Activated B cell treated with CpG ODN at 0.5 μM for 24 hours (primary cell): ENCODE measurements at regions not wholly inside any gene's neighbourhood (a gene's known extent, or its start where the extent isn't known, plus 50 kb on each side); places are given as distances from the start of the nearest gene placed in this dataset.

Experiments used
- ATAC-seq: fragments of 200-7000 bp; cut with Tn5 transposase; one replicate; pipeline ENCODE4 v1.10.0; 2021; ENCODE audit warnings: low read depth, mild to moderate bottlenecking, moderate library complexity
- CTCF ChIA-PET: fragments of 350-600 bp; sonication (Branson Sonifier 250); formaldehyde crosslinking; loops from one replicate; lab custom pipeline; 2021; ENCODE audit warnings: antibody characterized with exemption; lab: Charles Lee
- POLR2A ChIA-PET: fragments of 350-600 bp; sonication (Branson Sonifier 250); formaldehyde crosslinking; loops from one replicate; lab custom pipeline; 2021; ENCODE audit warnings: antibody characterized with exemption; lab: Charles Lee
- DNase-seq: peaks from one replicate; pipeline ENCODE4 v3.0.0; 2022
- H3K27ac Mint-ChIP-seq: one replicate; pipeline ENCODE4 v1.8.0; 2020; ENCODE audit warnings: mixed read lengths
- H3K27me3 Mint-ChIP-seq: one replicate; pipeline ENCODE4 v1.8.0; 2021; ENCODE audit warnings: mixed read lengths
- H3K36me3 Mint-ChIP-seq: one replicate; pipeline ENCODE4 v1.8.0; 2021; ENCODE audit warnings: low read depth, mixed read lengths
- H3K4me1 Mint-ChIP-seq: one replicate; pipeline ENCODE4 v1.8.0; 2021; ENCODE audit warnings: mixed read lengths
- H3K4me3 Mint-ChIP-seq: one replicate; pipeline ENCODE4 v1.8.0; 2020; ENCODE audit warnings: mild to moderate bottlenecking, mixed read lengths
- H3K9me3 Mint-ChIP-seq: one replicate; pipeline ENCODE4 v1.8.0; 2020; ENCODE audit warnings: mixed read lengths
- CTCF ChIP-seq: fragments of 200-600 bp; IDR thresholded peaks from one replicate; pipeline ENCODE4 v1.8.0; 2022; ENCODE audit warnings: antibody characterized with exemption, mild to moderate bottlenecking
- intact Hi-C: fragments of 100-400 bp; cut with micrococcal nuclease; formaldehyde crosslinking; loops from one replicate; pipeline ENCODE4 v1.15.1; 2024

GRCh38 chr5:57939771-57940170, 457.2 kb upstream of the ACTBL2 start:
- Mint-ChIP-seq H3K27ac (no peak overlapping the region), H3K27me3 (no peaks in the 10 kb centered on the region), H3K4me1 (no peaks in the 10 kb centered on the region), H3K9me3 (no peaks in the 10 kb centered on the region), H3K4me3 (no peak overlapping the region), H3K36me3 (no peaks in the 10 kb centered on the region)
- ATAC-seq (no peak), DNase-seq (no peak)
- intact Hi-C loops = no loop called here
- ChIA-PET CTCF (no interaction called here), POLR2A (no interaction called here)
- TF ChIP-seq CTCF = no peak

- POLR2A ChIA-PET = no interaction called here
- Mint-ChIP-seq H3K27me3 (no peaks in the 10 kb centered on the region), H3K27ac (no peak overlapping the region), H3K36me3 (no peaks in the 10 kb centered on the region), H3K4me1 (no peaks in the 10 kb centered on the region), H3K9me3 (no peaks in the 10 kb centered on the region), H3K4me3 (no peak overlapping the region)
- no peak for TF ChIP-seq CTCF
- CTCF ChIA-PET = no interaction called here
- DNase-seq (no peak), ATAC-seq (no peak)
- intact Hi-C loops = no loop called here
These were observed 456.7 kb upstream of the ACTBL2 start for GRCh38 chr5:57939335-57939734.

GRCh38 chr5:57938174-57938557, 455.6 kb upstream of the ACTBL2 start:
- CTCF ChIA-PET = no interaction called here
- DNase-seq (no peak), ATAC-seq (no peak)
- no peaks in the 10 kb centered on the region for H3K27me3 Mint-ChIP-seq
- POLR2A ChIA-PET = no interaction called here
- intact Hi-C loops = no loop called here
- no peaks in the 10 kb centered on the region for H3K9me3 Mint-ChIP-seq
- no peak overlapping the region for H3K27ac Mint-ChIP-seq
- no peaks in the 10 kb centered on the region for H3K4me1 Mint-ChIP-seq
- no peak overlapping the region for H3K4me3 Mint-ChIP-seq
- no peaks in the 10 kb centered on the region for H3K36me3 Mint-ChIP-seq
- TF ChIP-seq CTCF = no peak

- no peak overlapping the region for H3K4me3 Mint-ChIP-seq
- H3K36me3 Mint-ChIP-seq = no peaks in the 10 kb centered on the region
- ChIA-PET POLR2A (no interaction called here), CTCF (no interaction called here)
- no peaks in the 10 kb centered on the region for H3K27me3 Mint-ChIP-seq
- no peaks in the 10 kb centered on the region for H3K9me3 Mint-ChIP-seq
- no peak for TF ChIP-seq CTCF
- ATAC-seq (no peak), DNase-seq (no peak)
- no peaks in the 10 kb centered on the region for H3K4me1 Mint-ChIP-seq
- intact Hi-C loops = no loop called here
- no peak overlapping the region for H3K27ac Mint-ChIP-seq
These were observed 455.0 kb upstream of the ACTBL2 start for GRCh38 chr5:57937501-57938173.

GRCh38 chr5:57937025-57937424, 454.4 kb upstream of the ACTBL2 start:
- ATAC-seq = no peak
- Mint-ChIP-seq H3K4me1 (no peaks in the 10 kb centered on the region), H3K9me3 (no peaks in the 10 kb centered on the region), H3K27me3 (no peaks in the 10 kb centered on the region), H3K27ac (no peak overlapping the region), H3K36me3 (no peaks in the 10 kb centered on the region), H3K4me3 (no peak overlapping the region)
- TF ChIP-seq CTCF = no peak
- POLR2A ChIA-PET = no interaction called here
- intact Hi-C loops = no loop called here
- CTCF ChIA-PET = no interaction called here
- DNase-seq = no peak
